ENCODE measurements at regions not wholly inside any gene's neighbourhood (a gene's known extent, or its start where the extent isn't known, plus 50 kb on each side); places are given as distances from the start of the nearest gene placed in this dataset.
A peak's percentile ranks its signal among the peaks of the same experiment; 100 is the strongest.

DNA sequence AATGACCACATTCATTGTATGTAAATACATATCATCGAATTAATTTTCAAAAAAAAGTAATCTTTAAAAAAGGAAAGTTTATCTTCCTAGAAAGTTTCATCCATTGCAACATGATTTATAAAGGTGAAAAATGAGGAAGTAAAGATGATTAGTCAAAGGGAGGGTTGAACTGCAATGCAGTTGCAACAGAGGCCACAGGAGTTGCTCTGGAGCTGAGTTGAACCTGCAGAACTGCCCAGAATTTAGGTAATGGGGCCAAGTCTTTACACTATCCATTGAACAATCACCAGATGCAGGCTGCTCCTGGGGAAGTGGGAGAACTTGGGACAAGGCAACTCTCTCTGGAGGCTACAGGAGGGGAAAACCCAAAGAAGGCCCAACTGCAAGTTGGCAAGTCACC is 390.7 kb downstream of the METTL4 start:
- intact Hi-C loops (cut with DNase I) = no loop called here
- no peak for DNase-seq
- no peak for TF ChIP-seq POLR2A (IDR thresholded peaks at IDR 0.05)
- TF ChIP-seq, protein P1, sequence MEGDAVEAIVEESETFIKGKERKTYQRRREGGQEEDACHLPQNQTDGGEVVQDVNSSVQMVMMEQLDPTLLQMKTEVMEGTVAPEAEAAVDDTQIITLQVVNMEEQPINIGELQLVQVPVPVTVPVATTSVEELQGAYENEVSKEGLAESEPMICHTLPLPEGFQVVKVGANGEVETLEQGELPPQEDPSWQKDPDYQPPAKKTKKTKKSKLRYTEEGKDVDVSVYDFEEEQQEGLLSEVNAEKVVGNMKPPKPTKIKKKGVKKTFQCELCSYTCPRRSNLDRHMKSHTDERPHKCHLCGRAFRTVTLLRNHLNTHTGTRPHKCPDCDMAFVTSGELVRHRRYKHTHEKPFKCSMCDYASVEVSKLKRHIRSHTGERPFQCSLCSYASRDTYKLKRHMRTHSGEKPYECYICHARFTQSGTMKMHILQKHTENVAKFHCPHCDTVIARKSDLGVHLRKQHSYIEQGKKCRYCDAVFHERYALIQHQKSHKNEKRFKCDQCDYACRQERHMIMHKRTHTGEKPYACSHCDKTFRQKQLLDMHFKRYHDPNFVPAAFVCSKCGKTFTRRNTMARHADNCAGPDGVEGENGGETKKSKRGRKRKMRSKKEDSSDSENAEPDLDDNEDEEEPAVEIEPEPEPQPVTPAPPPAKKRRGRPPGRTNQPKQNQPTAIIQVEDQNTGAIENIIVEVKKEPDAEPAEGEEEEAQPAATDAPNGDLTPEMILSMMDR (IDR thresholded peaks at IDR 0.05) = peak in 2 of 6 experiments; percentile 6 to 38
- 61 to 80% methylated on average over 1 of the region's 1 CpG for WGBS, 2 donors
- Histone ChIP-seq H3K27ac (no peak overlapping the region), H3K4me1 (no peaks in the 10 kb centered on the region), H3K27me3 (no peaks in the 10 kb centered on the region), H3K4me3 (no peak overlapping the region), H3K9me3 (no peaks in the 10 kb centered on the region), H3K36me3 (no peaks in the 10 kb centered on the region)

DNA sequence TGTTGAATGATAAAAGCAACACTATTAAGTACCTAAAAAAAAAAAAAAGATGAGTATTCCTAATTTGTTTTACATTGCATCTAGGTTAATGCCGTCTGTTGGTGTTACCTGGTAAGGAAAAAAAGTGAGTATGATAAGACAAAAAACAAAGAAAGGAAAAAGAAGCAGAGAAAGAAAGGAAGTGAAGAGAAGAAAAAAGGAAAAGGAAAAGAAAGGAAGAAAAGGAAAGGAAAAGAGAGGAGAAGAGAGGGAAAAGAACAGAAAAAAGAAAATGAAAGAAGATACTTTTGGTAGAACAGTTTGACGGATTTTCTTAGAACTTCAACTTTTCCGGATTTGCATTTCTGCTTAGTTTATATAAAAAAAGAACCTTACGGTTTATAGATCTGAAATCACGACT is 387.9 kb downstream of the METTL4 start:
- H3K4me1 ChIP-seq = no peaks in the 10 kb centered on the region
- H3K9me3 ChIP-seq = no peaks in the 10 kb centered on the region
- no peaks in the 10 kb centered on the region for H3K36me3 ChIP-seq
- no peak for DNase-seq
- no peaks in the 10 kb centered on the region for H3K27me3 ChIP-seq
- intact Hi-C loops (cut with DNase I) = no loop called here
- no peak overlapping the region for H3K4me3 ChIP-seq
- 85 to 86% methylated on average over 5 of the region's 5 CpGs for WGBS, 2 donors
- no peak for TF ChIP-seq POLR2A (IDR thresholded peaks at IDR 0.05)
- TF ChIP-seq, protein P1 (IDR thresholded peaks at IDR 0.05) = no peak
- no peak overlapping the region for H3K27ac ChIP-seq

- H3K9me3 ChIP-seq = no peaks in the 10 kb centered on the region
- no peaks in the 10 kb centered on the region for H3K4me1 ChIP-seq
- no peak for TF ChIP-seq POLR2A (IDR thresholded peaks at IDR 0.05)
- TF ChIP-seq, protein P1 (IDR thresholded peaks at IDR 0.05) = no peak
- no peak overlapping the region for H3K27ac ChIP-seq
- H3K36me3 ChIP-seq = no peaks in the 10 kb centered on the region
- intact Hi-C loops (cut with DNase I) = no loop called here
- 58 to 68% methylated on average over 1 of the region's 1 CpG for WGBS, 2 donors
- no peak overlapping the region for H3K4me3 ChIP-seq
- no peaks in the 10 kb centered on the region for H3K27me3 ChIP-seq
- no peak for DNase-seq
Observed at GRCh38 chr18:2186967-2187366, 384.3 kb downstream of the METTL4 start.

GRCh38 chr18:2188258-2188657 is 383.0 kb downstream of the METTL4 start:
- WGBS, 2 donors = 86 to 91% methylated on average over 1 of the region's 1 CpG
- no peaks in the 10 kb centered on the region for H3K36me3 ChIP-seq
- H3K4me3 ChIP-seq = no peak overlapping the region
- no peak for DNase-seq
- TF ChIP-seq POLR2A (IDR thresholded peaks at IDR 0.05) = no peak
- TF ChIP-seq, protein P1 (IDR thresholded peaks at IDR 0.05) = no peak
- no peak overlapping the region for H3K27ac ChIP-seq
- peaks cover 0 to 7% (median 3%) of the 10 kb centered on the region in 3 donors for H3K9me3 ChIP-seq
- no peaks in the 10 kb centered on the region for H3K27me3 ChIP-seq
- intact Hi-C loops (cut with DNase I) = no loop called here
- H3K4me1 ChIP-seq = no peaks in the 10 kb centered on the region

- H3K4me1 ChIP-seq = no peaks in the 10 kb centered on the region
- WGBS, 2 donors = 56 to 62% methylated on average over 3 of the region's 3 CpGs
- intact Hi-C loops (cut with DNase I) = no loop called here
- no peak overlapping the region for H3K27ac ChIP-seq
- H3K36me3 ChIP-seq = no peaks in the 10 kb centered on the region
- no peak for DNase-seq
- H3K4me3 ChIP-seq = no peak overlapping the region
- H3K9me3 ChIP-seq = peaks cover 0 to 8% (median 7%) of the 10 kb centered on the region in 3 donors
- no peaks in the 10 kb centered on the region for H3K27me3 ChIP-seq
- TF ChIP-seq, protein P1 (IDR thresholded peaks at IDR 0.05) = no peak
- TF ChIP-seq POLR2A (IDR thresholded peaks at IDR 0.05) = no peak
Observed at GRCh38 chr18:2191180-2191790, 380.0 kb downstream of the METTL4 start.

All from esophagus squamous epithelium (tissue), 5 donors.